WTC11 (cell line): ENCODE measurements at regions not wholly inside any gene's neighbourhood (a gene's known extent, or its start where the extent isn't known, plus 50 kb on each side); places are given as distances from the start of the nearest gene placed in this dataset.

Experiments
- ATAC-seq: fragments of 200-7000 bp; cut with Tn5 transposase; 2 replicates; pipeline ENCODE4 v1.10.0; 2021; ENCODE audit warnings: mild to moderate bottlenecking, moderate library complexity
- CTCF ChIA-PET: fragments of 300-600 bp; sonication (Branson Sonifier 250); formaldehyde crosslinking; loops from one replicate; lab custom pipeline; 2021; ENCODE audit warnings: antibody characterized with exemption; lab: Charles Lee
- POLR2A ChIA-PET: fragments of 350-600 bp; sonication (Branson Sonifier 250); formaldehyde crosslinking; loops from one replicate; lab custom pipeline; 2021; ENCODE audit warnings: antibody characterized with exemption; lab: Charles Lee
- DNase-seq: peaks from one replicate; pipeline ENCODE4 v3.0.0; 2021; ENCODE audit warnings: low spot score
- H3K27ac Mint-ChIP-seq: 2 replicates; pipeline ENCODE4 v1.8.0; 2021; ENCODE audit warnings: mixed read lengths
- H3K27me3 Mint-ChIP-seq: 2 replicates; pipeline ENCODE4 v1.8.0; 2021; ENCODE audit warnings: low read depth, mild to moderate bottlenecking, moderate library complexity, mixed read lengths
- H3K36me3 Mint-ChIP-seq: 2 replicates; pipeline ENCODE4 v1.8.0; 2021; ENCODE audit warnings: mixed read lengths
- H3K4me1 Mint-ChIP-seq: 2 replicates; pipeline ENCODE4 v1.8.0; 2022; ENCODE audit warnings: mixed read lengths
- H3K4me3 Mint-ChIP-seq: 2 replicates; pipeline ENCODE4 v1.8.0; 2021; ENCODE audit warnings: mild to moderate bottlenecking, moderate library complexity, mixed read lengths
- H3K9me3 Mint-ChIP-seq: 2 replicates; pipeline ENCODE4 v1.8.0; 2021; ENCODE audit warnings: mixed read lengths
- ELF4 ChIP-seq: sonication (generic); formaldehyde crosslinking; IDR thresholded peaks from 2 replicates; pipeline ENCODE4 v1.8.1; 2022; ENCODE audit warnings: low read depth, mild to moderate bottlenecking, moderate library complexity, missing genetic modification reagents
- ETV6 ChIP-seq: sonication (generic); formaldehyde crosslinking; IDR thresholded peaks from 2 replicates; pipeline ENCODE4 v1.8.1; 2022; ENCODE audit warnings: mild to moderate bottlenecking, missing genetic modification reagents
- FOXJ3 ChIP-seq: sonication (generic); formaldehyde crosslinking; IDR thresholded peaks from 2 replicates; pipeline ENCODE4 v1.9.0; 2021; ENCODE audit warnings: missing genetic modification reagents, mild to moderate bottlenecking, borderline replicate concordance
- FOXK1 ChIP-seq: sonication (generic); formaldehyde crosslinking; IDR thresholded peaks from 2 replicates; pipeline ENCODE4 v1.8.0; 2022; ENCODE audit warnings: mild to moderate bottlenecking, moderate library complexity, missing genetic modification reagents
- NFYB ChIP-seq: sonication (generic); formaldehyde crosslinking; conservative IDR thresholded peaks from 2 replicates; pipeline ENCODE4 v1.8.0; 2022; ENCODE audit warnings: low read depth, missing genetic modification reagents
- OVOL2 ChIP-seq: fragments of 250-450 bp; sonication (Bioruptor Pico); IDR thresholded peaks from 2 replicates; pipeline ENCODE4 v1.9.0; 2021; ENCODE audit warnings: mild to moderate bottlenecking, borderline replicate concordance
- PRRX2 ChIP-seq: fragments of 250-450 bp; sonication (Bioruptor Pico); IDR thresholded peaks from 2 replicates; pipeline ENCODE4 v1.8.0; 2021; ENCODE audit warnings: mild to moderate bottlenecking
- RORB ChIP-seq: fragments of 250-450 bp; sonication (Bioruptor Pico); IDR thresholded peaks from 2 replicates; pipeline ENCODE4 v1.9.0; 2021; ENCODE audit warnings: mild to moderate bottlenecking
- ZBTB21 ChIP-seq: sonication (generic); formaldehyde crosslinking; IDR thresholded peaks from 2 replicates; pipeline ENCODE4 v1.8.1; 2023; ENCODE audit warnings: mild to moderate bottlenecking, missing genetic modification reagents, borderline replicate concordance
- ZNF219 ChIP-seq: sonication (generic); formaldehyde crosslinking; IDR thresholded peaks from 2 replicates; pipeline ENCODE4 v1.8.0; 2023; ENCODE audit warnings: missing genetic modification reagents, mild to moderate bottlenecking, borderline replicate concordance
- TF ChIP-seq, protein P1 (sequence below): sonication (generic); formaldehyde crosslinking; IDR thresholded peaks from 2 replicates; pipeline ENCODE4 v1.8.1; 2022; ENCODE audit warnings: low read depth, mild to moderate bottlenecking, moderate library complexity, missing genetic modification reagents, borderline replicate concordance
- TF ChIP-seq, protein P2 (sequence below): sonication (generic); formaldehyde crosslinking; IDR thresholded peaks from 2 replicates; pipeline ENCODE4 v1.8.0; 2023; ENCODE audit warnings: missing genetic modification reagents
- TF ChIP-seq, protein P3 (sequence below): sonication (generic); formaldehyde crosslinking; IDR thresholded peaks from 2 replicates; pipeline ENCODE4 v1.8.1; 2023; ENCODE audit warnings: mild to moderate bottlenecking, missing genetic modification reagents
- TF ChIP-seq, protein P4 (sequence below): sonication (generic); formaldehyde crosslinking; conservative IDR thresholded peaks from 2 replicates; pipeline ENCODE4 v1.8.1; 2023; ENCODE audit warnings: mild to moderate bottlenecking, low read depth, missing genetic modification reagents, moderate library complexity
- TF ChIP-seq, protein P5 (sequence below): sonication (generic); formaldehyde crosslinking; IDR thresholded peaks from 2 replicates; pipeline ENCODE4 v1.8.1; 2022; ENCODE audit warnings: missing genetic modification reagents, borderline replicate concordance
- TF ChIP-seq, protein P6 (sequence below): sonication (generic); formaldehyde crosslinking; IDR thresholded peaks from 2 replicates; pipeline ENCODE4 v1.8.1; 2022; ENCODE audit warnings: low read depth, missing genetic modification reagents, borderline replicate concordance
- TF ChIP-seq, protein P7 (sequence below): fragments of 250-450 bp; sonication (Bioruptor Pico); IDR thresholded peaks from 2 replicates; pipeline ENCODE4 v1.9.0; 2021; ENCODE audit warnings: mild to moderate bottlenecking

DNA sequence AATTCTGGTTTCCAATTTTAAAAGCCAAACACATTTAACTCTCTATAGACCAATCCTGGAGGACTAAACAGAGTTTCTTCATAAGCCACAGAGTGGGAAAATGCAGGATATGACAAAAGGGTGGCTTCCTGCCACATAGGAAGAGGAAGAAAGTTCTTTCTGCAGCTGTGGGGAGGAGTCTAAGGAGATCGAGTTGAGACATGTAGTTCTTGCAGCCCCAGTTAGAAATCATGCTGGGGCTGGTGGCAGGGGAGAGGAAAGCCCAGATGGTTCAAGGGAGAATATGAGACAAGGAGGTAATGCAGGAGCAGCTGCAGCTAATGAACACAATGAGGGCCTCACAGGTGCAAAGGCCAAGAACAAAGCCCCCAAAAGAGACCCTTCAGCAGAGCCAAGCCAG, 85.0 kb upstream of the ARID2 start (continued):
- TF ChIP-seq, protein P1, sequence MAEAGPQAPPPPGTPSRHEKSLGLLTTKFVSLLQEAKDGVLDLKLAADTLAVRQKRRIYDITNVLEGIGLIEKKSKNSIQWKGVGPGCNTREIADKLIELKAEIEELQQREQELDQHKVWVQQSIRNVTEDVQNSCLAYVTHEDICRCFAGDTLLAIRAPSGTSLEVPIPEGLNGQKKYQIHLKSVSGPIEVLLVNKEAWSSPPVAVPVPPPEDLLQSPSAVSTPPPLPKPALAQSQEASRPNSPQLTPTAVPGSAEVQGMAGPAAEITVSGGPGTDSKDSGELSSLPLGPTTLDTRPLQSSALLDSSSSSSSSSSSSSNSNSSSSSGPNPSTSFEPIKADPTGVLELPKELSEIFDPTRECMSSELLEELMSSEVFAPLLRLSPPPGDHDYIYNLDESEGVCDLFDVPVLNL (CRISPR knock-in tag): no peak
- TF ChIP-seq ZNF219 (no peak), ZBTB21 (no peak), ETV6 (CRISPR knock-in tag) (no peak)
- TF ChIP-seq, protein P2, sequence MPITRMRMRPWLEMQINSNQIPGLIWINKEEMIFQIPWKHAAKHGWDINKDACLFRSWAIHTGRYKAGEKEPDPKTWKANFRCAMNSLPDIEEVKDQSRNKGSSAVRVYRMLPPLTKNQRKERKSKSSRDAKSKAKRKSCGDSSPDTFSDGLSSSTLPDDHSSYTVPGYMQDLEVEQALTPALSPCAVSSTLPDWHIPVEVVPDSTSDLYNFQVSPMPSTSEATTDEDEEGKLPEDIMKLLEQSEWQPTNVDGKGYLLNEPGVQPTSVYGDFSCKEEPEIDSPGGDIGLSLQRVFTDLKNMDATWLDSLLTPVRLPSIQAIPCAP: no peak

DNA sequence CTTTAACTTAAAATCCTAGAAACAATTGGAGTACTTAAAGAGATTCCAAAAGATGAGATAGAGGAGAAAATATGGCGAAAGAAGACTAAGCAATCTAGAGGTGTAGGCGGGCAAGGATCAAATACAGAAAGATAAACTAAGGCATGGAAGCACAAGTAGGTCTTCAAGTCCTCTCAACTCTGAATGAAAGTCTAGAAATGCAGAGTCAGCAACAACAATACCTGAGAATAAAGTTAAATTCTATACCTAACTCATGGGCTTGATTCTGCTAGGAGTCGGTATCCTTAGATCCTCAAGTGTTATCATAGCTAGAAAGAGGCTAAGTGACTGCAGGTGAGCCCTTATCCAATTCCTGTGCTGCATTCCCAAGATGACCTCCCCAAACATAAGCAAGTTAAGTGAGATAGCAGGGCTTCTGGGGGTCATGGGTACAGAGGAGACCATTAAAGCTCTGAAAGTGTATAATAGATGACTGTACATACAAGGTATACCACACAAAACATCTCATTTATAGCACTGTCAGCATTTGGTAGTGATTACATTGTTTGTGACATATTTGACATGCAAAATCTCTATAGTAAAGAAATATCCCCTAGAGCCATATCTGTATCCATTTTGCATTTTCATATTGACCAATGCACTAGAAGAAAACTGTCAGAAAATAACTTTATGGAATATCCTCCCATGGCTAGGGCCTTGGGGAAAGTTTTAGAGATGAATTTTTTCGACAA, 82.5 kb upstream of the ARID2 start:
- Mint-ChIP-seq H3K9me3 (no peaks in the 10 kb centered on the region), H3K27ac (no peak overlapping the region), H3K4me3 (no peak overlapping the region), H3K27me3 (no peaks in the 10 kb centered on the region), H3K4me1 (peaks cover 17% of the 10 kb centered on the region), H3K36me3 (no peaks in the 10 kb centered on the region)
- CTCF ChIA-PET: no interaction called here
- POLR2A ChIA-PET: no interaction called here
- ATAC-seq (no peak), DNase-seq (no peak)
- TF ChIP-seq NFYB (no peak), PRRX2 (CRISPR knock-in tag) (no peak), FOXK1 (no peak), OVOL2 (CRISPR knock-in tag) (no peak), RORB (CRISPR knock-in tag) (no peak)
- TF ChIP-seq, protein P3, sequence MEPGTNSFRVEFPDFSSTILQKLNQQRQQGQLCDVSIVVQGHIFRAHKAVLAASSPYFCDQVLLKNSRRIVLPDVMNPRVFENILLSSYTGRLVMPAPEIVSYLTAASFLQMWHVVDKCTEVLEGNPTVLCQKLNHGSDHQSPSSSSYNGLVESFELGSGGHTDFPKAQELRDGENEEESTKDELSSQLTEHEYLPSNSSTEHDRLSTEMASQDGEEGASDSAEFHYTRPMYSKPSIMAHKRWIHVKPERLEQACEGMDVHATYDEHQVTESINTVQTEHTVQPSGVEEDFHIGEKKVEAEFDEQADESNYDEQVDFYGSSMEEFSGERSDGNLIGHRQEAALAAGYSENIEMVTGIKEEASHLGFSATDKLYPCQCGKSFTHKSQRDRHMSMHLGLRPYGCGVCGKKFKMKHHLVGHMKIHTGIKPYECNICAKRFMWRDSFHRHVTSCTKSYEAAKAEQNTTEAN (CRISPR knock-in tag): no peak
- TF ChIP-seq, protein P4, sequence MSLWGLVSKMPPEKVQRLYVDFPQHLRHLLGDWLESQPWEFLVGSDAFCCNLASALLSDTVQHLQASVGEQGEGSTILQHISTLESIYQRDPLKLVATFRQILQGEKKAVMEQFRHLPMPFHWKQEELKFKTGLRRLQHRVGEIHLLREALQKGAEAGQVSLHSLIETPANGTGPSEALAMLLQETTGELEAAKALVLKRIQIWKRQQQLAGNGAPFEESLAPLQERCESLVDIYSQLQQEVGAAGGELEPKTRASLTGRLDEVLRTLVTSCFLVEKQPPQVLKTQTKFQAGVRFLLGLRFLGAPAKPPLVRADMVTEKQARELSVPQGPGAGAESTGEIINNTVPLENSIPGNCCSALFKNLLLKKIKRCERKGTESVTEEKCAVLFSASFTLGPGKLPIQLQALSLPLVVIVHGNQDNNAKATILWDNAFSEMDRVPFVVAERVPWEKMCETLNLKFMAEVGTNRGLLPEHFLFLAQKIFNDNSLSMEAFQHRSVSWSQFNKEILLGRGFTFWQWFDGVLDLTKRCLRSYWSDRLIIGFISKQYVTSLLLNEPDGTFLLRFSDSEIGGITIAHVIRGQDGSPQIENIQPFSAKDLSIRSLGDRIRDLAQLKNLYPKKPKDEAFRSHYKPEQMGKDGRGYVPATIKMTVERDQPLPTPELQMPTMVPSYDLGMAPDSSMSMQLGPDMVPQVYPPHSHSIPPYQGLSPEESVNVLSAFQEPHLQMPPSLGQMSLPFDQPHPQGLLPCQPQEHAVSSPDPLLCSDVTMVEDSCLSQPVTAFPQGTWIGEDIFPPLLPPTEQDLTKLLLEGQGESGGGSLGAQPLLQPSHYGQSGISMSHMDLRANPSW: no peak
- TF ChIP-seq, protein P5, sequence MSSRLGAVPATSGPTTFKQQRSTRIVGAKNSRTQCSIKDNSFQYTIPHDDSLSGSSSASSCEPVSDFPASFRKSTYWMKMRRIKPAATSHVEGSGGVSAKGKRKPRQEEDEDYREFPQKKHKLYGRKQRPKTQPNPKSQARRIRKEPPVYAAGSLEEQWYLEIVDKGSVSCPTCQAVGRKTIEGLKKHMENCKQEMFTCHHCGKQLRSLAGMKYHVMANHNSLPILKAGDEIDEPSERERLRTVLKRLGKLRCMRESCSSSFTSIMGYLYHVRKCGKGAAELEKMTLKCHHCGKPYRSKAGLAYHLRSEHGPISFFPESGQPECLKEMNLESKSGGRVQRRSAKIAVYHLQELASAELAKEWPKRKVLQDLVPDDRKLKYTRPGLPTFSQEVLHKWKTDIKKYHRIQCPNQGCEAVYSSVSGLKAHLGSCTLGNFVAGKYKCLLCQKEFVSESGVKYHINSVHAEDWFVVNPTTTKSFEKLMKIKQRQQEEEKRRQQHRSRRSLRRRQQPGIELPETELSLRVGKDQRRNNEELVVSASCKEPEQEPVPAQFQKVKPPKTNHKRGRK (CRISPR knock-in tag): no peak

DNA sequence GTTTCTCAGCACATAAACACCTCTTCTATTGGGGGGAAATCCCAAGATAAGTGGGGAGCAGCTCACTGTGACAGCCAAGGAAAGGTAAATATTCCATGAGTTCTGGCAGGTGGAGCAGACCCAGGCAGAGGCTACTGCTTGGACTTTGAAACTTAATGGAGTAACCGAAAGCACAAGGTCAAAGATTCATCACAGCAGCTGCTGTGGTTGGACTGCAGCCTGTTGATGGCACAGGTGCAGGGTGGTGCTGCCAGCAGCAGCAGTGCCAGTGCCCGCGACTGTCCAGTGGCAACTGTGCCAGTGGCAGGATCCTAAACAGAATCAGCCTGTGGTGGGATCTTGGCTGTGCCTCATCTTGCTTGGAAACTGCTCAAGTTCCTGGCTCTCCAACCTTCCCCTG, 81.4 kb upstream of the ARID2 start:
- ATAC-seq: no peak
- no peaks in the 10 kb centered on the region for H3K36me3 Mint-ChIP-seq
- TF ChIP-seq FOXJ3 (no peak), ELF4 (no peak), ETV6 (CRISPR knock-in tag) (no peak), FOXK1 (no peak)
- TF ChIP-seq, protein P6, sequence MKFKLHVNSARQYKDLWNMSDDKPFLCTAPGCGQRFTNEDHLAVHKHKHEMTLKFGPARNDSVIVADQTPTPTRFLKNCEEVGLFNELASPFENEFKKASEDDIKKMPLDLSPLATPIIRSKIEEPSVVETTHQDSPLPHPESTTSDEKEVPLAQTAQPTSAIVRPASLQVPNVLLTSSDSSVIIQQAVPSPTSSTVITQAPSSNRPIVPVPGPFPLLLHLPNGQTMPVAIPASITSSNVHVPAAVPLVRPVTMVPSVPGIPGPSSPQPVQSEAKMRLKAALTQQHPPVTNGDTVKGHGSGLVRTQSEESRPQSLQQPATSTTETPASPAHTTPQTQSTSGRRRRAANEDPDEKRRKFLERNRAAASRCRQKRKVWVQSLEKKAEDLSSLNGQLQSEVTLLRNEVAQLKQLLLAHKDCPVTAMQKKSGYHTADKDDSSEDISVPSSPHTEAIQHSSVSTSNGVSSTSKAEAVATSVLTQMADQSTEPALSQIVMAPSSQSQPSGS (CRISPR knock-in tag): no peak
- TF ChIP-seq, protein P2: no peak
- TF ChIP-seq, protein P5 (CRISPR knock-in tag): no peak
- TF ChIP-seq, protein P7, sequence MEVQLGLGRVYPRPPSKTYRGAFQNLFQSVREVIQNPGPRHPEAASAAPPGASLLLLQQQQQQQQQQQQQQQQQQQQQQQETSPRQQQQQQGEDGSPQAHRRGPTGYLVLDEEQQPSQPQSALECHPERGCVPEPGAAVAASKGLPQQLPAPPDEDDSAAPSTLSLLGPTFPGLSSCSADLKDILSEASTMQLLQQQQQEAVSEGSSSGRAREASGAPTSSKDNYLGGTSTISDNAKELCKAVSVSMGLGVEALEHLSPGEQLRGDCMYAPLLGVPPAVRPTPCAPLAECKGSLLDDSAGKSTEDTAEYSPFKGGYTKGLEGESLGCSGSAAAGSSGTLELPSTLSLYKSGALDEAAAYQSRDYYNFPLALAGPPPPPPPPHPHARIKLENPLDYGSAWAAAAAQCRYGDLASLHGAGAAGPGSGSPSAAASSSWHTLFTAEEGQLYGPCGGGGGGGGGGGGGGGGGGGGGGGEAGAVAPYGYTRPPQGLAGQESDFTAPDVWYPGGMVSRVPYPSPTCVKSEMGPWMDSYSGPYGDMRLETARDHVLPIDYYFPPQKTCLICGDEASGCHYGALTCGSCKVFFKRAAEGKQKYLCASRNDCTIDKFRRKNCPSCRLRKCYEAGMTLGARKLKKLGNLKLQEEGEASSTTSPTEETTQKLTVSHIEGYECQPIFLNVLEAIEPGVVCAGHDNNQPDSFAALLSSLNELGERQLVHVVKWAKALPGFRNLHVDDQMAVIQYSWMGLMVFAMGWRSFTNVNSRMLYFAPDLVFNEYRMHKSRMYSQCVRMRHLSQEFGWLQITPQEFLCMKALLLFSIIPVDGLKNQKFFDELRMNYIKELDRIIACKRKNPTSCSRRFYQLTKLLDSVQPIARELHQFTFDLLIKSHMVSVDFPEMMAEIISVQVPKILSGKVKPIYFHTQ (CRISPR knock-in tag): no peak

More for the DNA sequence above, 81.4 kb upstream of the ARID2 start:
- DNase-seq: no peak
- H3K27ac Mint-ChIP-seq: no peak overlapping the region
- peaks cover 17% of the 10 kb centered on the region for H3K4me1 Mint-ChIP-seq
- no peaks in the 10 kb centered on the region for H3K27me3 Mint-ChIP-seq
- no peak overlapping the region for H3K4me3 Mint-ChIP-seq
- CTCF ChIA-PET: no interaction called here
- no peaks in the 10 kb centered on the region for H3K9me3 Mint-ChIP-seq
- POLR2A ChIA-PET: no interaction called here
